PC-3 (cell line): ENCODE measurements at regions not wholly inside any gene's neighbourhood (a gene's known extent, or its start where the extent isn't known, plus 50 kb on each side); places are given as distances from the start of the nearest gene placed in this dataset.

ENCODE experiments used
- ATAC-seq: fragments of 200-7000 bp; cut with Tn5 transposase; 2 replicates; pipeline ENCODE4 v1.9.1; 2020; ENCODE audit warnings: mild to moderate bottlenecking, moderate library complexity
- BruUV-seq: library from RNA; stranded (reverse); fragments of 400-500 nt; replicated peaks from 2 replicates; lab custom pipeline; 2021; lab: Mats Ljungman, UMichigan
- CTCF ChIA-PET: fragments of 300-600 bp; sonication (Branson Sonifier 250); formaldehyde crosslinking; loops from one replicate; lab custom pipeline; 2022; ENCODE audit warnings: antibody characterized with exemption; lab: Charles Lee
- POLR2A ChIA-PET: fragments of 300-600 bp; sonication (Branson Sonifier 250); formaldehyde crosslinking; loops from one replicate; lab custom pipeline; 2022; ENCODE audit warnings: antibody characterized with exemption; ENCODE audit not compliant: unreplicated experiment; lab: Charles Lee
- DNase-seq: peaks from one replicate; pipeline ENCODE4 v3.0.0-alpha.2; 2015
- H2AFZ ChIP-seq: fragments of 300-600 bp; sonication (generic); 2 replicates; pipeline ENCODE4 v1.6.0; 2016; ENCODE audit warnings: antibody characterized with exemption, low read length
- H3F3A ChIP-seq: fragments of 300-600 bp; sonication (generic); one replicate; pipeline ENCODE4 v1.6.0; 2017; ENCODE audit warnings: antibody characterized with exemption, low read length, control low read depth, mild to moderate bottlenecking; ENCODE audit not compliant: unreplicated experiment
- H3K27ac ChIP-seq: fragments of 300-600 bp; sonication (generic); 2 replicates; pipeline ENCODE4 v1.5.1; 2016; ENCODE audit warnings: mild to moderate bottlenecking, low read length
- H3K27me3 ChIP-seq: fragments of 300-600 bp; sonication (generic); 2 replicates; pipeline ENCODE4 v1.6.1; 2016; ENCODE audit warnings: low read length, mixed read lengths
- H3K36me3 ChIP-seq: fragments of 300-600 bp; sonication (generic); 2 replicates; pipeline ENCODE4 v1.6.1; 2016; ENCODE audit warnings: low read depth, mixed run types, low read length, mixed read lengths
- H3K4me1 ChIP-seq: fragments of 300-600 bp; sonication (generic); 2 replicates; pipeline ENCODE4 v1.5.1; 2016; ENCODE audit warnings: low read length; ENCODE audit not compliant: insufficient read depth
- H3K4me2 ChIP-seq: fragments of 300-600 bp; sonication (generic); 2 replicates; pipeline ENCODE4 v1.6.0; 2016; ENCODE audit warnings: low read length
- H3K4me3 ChIP-seq: fragments of 300-600 bp; sonication (generic); 2 replicates; pipeline ENCODE4 v1.5.1; 2016; ENCODE audit warnings: mild to moderate bottlenecking, low read length, mixed read lengths
- H3K79me2 ChIP-seq: fragments of 300-600 bp; sonication (generic); 2 replicates; pipeline ENCODE4 v1.6.1; 2017; ENCODE audit warnings: low read length, mixed read lengths
- H3K9ac ChIP-seq: fragments of 300-600 bp; sonication (generic); 2 replicates; pipeline ENCODE4 v1.6.0; 2016; ENCODE audit warnings: mild to moderate bottlenecking, low read length
- H3K9me2 ChIP-seq: fragments of 300-600 bp; sonication (generic); replicated peaks from 2 replicates; pipeline ENCODE4 v1.6.1; 2016; ENCODE audit warnings: mixed run types, low read length, mixed read lengths
- H3K9me3 ChIP-seq: fragments of 300-600 bp; sonication (generic); 2 replicates; pipeline ENCODE4 v1.6.1; 2016; ENCODE audit warnings: low read length, mixed read lengths
- H4K20me1 ChIP-seq: fragments of 300-600 bp; sonication (generic); 2 replicates; pipeline ENCODE4 v1.6.1; 2016; ENCODE audit warnings: low read length, mixed read lengths
- CTCF ChIP-seq: fragments of 300-600 bp; sonication (generic); conservative IDR thresholded peaks from 2 replicates; pipeline ENCODE4 v1.5.1; 2017; ENCODE audit warnings: antibody characterized with exemption, low read depth, mild to moderate bottlenecking, low read length
- EZH2 ChIP-seq: fragments of 300-600 bp; sonication (generic); IDR thresholded peaks from one replicate; pipeline ENCODE4 v1.6.1; 2017; ENCODE audit warnings: antibody characterized with exemption, mild to moderate bottlenecking, low read length; ENCODE audit not compliant: unreplicated experiment
- EZH2phosphoT487 ChIP-seq: fragments of 300-600 bp; sonication (generic); IDR thresholded peaks from 2 replicates; pipeline ENCODE4 v1.6.1; 2018; ENCODE audit warnings: mild to moderate bottlenecking, antibody characterized with exemption, low read length, borderline replicate concordance
- intact Hi-C: fragments of 100-400 bp; cut with micrococcal nuclease; formaldehyde crosslinking; loops from 2 replicates; pipeline ENCODE4 v1.9.0; 2023

DNA sequence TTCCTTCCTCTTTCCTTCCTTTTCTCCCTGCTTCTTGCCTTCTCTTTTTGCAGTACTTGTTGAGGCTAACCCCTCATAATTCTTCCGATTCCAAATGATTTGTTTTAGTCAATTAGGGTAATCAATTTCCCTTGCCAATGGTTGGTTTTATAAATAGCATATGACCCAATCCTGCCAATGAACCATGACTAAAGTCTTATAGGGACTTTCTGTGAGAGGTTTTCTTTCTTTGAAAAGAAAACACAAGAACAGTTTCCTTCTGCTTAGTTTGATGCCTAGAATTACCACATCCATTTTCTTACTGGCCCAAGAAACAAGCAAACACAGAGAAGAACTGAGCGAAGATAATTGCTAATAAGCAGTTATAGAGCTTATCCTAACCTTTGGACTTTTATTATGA is 292.5 kb upstream of the SATB1 start:
- Histone ChIP-seq H3K9ac (no peak overlapping the region), H3K4me3 (no peak overlapping the region), H3F3A (no peaks in the 10 kb centered on the region), H3K27ac (no peak overlapping the region), H3K9me3 (no peaks in the 10 kb centered on the region), H3K27me3 (no peaks in the 10 kb centered on the region), H3K9me2 (no peaks in the 10 kb centered on the region), H2AFZ (no peak overlapping the region), H3K36me3 (no peaks in the 10 kb centered on the region), H3K4me1 (peaks cover 15% of the 10 kb centered on the region), H3K79me2 (no peaks in the 10 kb centered on the region), H3K4me2 (no peak overlapping the region), H4K20me1 (no peaks in the 10 kb centered on the region)
- ATAC-seq = no peak
- CTCF ChIA-PET = no interaction called here
- POLR2A ChIA-PET = interaction anchor here (0.5 kb wide), 1 partner anchor 1816 kb away, joined by 3 read pairs; no protein-coding TSS in a partner anchor
- no TSS peak for BruUV-seq
- intact Hi-C loops = no loop called here
- no peak for DNase-seq
- TF ChIP-seq EZH2phosphoT487 (no peak), CTCF (no peak), EZH2 (no peak)

DNA sequence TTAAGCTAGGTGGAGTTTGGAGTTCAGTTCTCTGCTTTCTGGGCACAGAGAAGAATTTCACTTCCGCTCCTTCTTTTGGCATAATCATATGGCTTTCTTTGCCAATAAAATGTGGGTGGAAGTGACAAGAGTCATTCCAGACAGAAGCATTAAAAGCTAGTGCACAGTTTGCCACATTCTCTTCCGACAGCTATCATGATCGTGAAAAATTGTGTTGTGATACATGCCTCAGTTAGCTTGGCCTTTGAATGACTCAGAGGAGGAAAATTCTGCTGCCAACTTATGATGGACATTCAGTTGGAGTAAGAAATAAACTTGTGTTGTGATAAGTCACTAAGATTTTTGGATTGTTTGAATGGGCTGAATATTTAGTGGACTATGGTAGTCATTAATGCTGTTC is 291.7 kb upstream of the SATB1 start:
- Histone ChIP-seq H3K27ac (no peak overlapping the region), H3K4me2 (peak overlapping the region; percentile 30), H3K4me3 (no peak overlapping the region), H3K9me3 (no peaks in the 10 kb centered on the region), H3F3A (no peaks in the 10 kb centered on the region), H3K79me2 (no peaks in the 10 kb centered on the region), H3K27me3 (no peaks in the 10 kb centered on the region), H3K9ac (no peak overlapping the region), H3K36me3 (no peaks in the 10 kb centered on the region), H3K9me2 (no peaks in the 10 kb centered on the region), H2AFZ (no peak overlapping the region; the same call in 1 of the 2 replicates), H4K20me1 (no peaks in the 10 kb centered on the region), H3K4me1 (peaks cover 15% of the 10 kb centered on the region)
- CTCF ChIA-PET = no interaction called here
- BruUV-seq = no TSS peak
- intact Hi-C loops = no loop called here
- peak; percentile 67 for ATAC-seq
- POLR2A ChIA-PET = no interaction called here
- DNase-seq = peak; percentile 72
- no peak for TF ChIP-seq EZH2
- TF ChIP-seq EZH2phosphoT487 = no peak
- no peak for TF ChIP-seq CTCF

DNA sequence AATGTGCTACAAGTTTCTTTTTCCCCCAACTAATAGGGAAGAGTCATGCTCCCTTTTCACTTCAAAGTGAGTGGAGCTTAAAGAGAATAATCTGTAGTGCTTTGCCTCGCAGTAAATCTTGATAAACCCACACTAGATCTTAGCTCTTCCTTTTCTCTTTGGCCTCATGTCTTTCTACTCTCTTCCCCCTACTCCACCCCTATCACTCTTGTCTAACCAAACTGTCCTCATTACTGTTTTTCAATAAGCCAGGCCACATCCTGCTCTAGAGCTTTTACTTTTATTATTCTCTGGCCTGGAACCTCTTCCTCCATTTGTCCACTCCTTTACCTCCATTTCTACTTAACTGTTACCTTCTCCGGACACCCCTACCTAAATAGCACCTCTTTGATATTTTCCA is 291.0 kb upstream of the SATB1 start:
- Histone ChIP-seq H3K4me3 (no peak overlapping the region), H3K36me3 (no peaks in the 10 kb centered on the region), H3K27me3 (no peaks in the 10 kb centered on the region), H3K4me1 (peaks cover 15% of the 10 kb centered on the region), H3K27ac (no peak overlapping the region), H3K79me2 (no peaks in the 10 kb centered on the region), H3K4me2 (no peak overlapping the region), H2AFZ (no peak overlapping the region), H3K9me3 (no peaks in the 10 kb centered on the region), H3K9ac (no peak overlapping the region), H4K20me1 (no peaks in the 10 kb centered on the region), H3K9me2 (no peaks in the 10 kb centered on the region), H3F3A (no peaks in the 10 kb centered on the region)
- ChIA-PET POLR2A (no interaction called here), CTCF (no interaction called here)
- intact Hi-C loops = no loop called here
- TF ChIP-seq EZH2phosphoT487 (no peak), CTCF (no peak), EZH2 (no peak)
- ATAC-seq (no peak), DNase-seq (no peak)
- BruUV-seq = no TSS peak
